ENCODE measurements at regions not wholly inside any gene's neighbourhood (a gene's known extent, or its start where the extent isn't known, plus 50 kb on each side); places are given as distances from the start of the nearest gene placed in this dataset.

- DNase-seq (ENCODE audit: low read depth) = no peak
These were observed 103.0 kb downstream of the EDN3 start for GRCh38 chr20:59403261-59403961.

- DNase-seq (ENCODE audit: low read depth) = no peak
These were observed 103.5 kb downstream of the EDN3 start for GRCh38 chr20:59403962-59404314.

GRCh38 chr20:59404749-59405148 lies 104.3 kb downstream of the EDN3 start:
- no peak for DNase-seq (ENCODE audit: low read depth)

DNA sequence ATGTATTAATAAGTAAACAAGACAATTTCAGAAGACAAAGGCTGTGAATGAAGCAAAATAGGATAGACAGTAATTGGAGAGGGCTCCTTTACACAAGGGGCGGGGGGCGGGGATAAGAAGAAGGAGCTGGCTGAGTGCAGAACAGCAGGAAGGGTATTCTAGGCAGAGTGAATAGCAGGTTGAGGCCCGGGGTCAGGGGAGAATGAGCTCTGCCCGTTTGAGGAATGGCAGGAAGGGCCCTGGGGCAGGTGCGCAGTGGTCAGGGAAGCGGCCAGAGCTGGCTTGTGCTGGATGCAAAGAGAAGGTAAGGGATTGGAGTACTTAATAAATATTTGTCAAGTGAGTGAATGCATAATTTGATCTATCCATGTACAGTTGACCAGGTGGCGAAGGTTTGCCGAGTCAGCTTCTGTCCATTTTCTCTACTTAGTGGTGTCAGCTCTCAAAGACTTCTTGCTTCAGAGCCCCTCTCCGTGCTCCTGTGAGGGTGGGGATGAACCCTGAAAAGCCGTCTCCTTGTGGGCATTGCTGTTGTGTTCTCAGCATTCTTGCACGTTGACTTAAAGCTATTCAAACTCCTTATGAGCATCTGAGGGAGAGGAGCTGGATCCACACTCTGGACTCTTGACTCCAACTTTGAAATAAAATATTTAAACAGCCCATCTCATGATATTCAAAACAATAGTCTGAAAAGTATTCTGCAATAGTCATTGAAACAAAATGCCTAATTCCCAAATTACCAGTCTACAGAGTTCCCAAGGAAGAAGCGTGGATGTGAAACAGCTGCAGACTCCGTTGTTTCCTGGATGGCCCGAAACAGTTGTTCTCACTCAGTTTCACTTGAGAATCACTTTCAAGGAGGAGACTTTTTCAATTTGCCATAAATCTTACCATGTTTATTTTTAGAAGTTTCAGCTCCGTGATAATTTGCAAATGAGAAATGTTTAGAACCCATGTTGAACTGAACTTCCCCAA lies 105.1 kb downstream of the EDN3 start:
- DNase-seq (ENCODE audit: low read depth) = no peak

- no peak for DNase-seq (ENCODE audit: low read depth)
These were observed 106.0 kb downstream of the EDN3 start for GRCh38 chr20:59406446-59406845.

DNA sequence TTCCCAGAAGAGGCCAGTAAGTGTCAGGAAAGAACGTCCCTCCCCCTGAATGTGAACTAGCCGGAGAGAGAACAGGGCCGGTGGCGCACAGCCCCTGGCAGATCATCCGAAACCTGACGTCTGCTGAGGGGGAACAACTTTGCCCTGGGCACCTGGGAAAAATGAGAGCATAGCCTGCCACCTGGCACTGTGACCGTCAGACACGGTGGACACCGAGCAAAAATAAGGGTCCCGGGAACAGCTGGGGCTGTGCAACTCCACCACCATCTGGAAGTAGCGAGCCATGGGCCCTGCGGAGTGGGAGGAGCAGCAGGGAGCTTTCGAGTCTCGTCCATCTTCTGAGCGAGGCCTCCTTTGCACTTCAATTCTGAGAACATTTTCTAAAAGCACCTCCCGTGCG lies 110.8 kb downstream of the EDN3 start:
- DNase-seq (ENCODE audit: low read depth) = no peak

GRCh38 chr20:59411589-59411988 lies 111.2 kb downstream of the EDN3 start:
- DNase-seq (ENCODE audit: low read depth) = no peak

DNA sequence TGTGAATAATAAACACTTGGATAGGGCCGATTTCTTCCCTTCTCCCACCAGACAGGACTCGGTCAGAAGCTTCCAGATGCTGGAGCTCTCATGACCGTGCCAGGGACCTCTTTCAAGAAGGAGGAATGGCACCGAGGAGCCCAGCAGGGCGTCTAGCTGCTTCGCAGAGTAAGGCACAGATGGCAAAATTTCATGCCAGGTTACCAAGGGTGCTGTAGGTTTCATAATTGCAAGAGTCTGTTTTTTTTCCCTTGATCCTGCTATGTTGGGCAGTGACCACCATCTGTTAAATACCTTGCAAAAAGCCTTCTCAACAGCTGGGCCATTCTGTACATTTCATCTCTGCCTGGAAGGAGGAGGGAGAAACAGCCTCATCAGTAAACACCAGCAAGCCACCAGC lies 111.8 kb downstream of the EDN3 start:
- no peak for DNase-seq (ENCODE audit: low read depth)

DNA sequence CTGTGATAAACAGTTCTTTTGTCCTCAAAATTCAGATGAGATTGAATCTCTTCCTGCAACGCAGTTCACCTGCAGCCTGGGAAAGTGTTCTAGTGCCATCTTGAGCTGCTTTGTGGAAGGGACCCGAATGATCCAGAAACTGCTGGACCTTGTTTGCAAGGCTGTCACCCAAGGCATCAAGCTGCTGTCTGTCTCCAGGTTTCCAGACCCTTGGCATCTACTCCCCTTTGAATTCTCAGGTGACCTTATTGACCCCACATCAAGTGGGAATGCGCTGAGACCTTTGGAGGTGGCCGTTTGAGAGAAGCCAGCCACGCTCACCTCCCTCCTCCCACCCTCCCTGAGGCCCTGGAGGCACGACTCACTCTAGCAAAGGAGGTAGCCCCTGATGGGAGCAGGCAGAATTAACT lies 112.5 kb downstream of the EDN3 start:
- no peak for DNase-seq (ENCODE audit: low read depth)

DNA sequence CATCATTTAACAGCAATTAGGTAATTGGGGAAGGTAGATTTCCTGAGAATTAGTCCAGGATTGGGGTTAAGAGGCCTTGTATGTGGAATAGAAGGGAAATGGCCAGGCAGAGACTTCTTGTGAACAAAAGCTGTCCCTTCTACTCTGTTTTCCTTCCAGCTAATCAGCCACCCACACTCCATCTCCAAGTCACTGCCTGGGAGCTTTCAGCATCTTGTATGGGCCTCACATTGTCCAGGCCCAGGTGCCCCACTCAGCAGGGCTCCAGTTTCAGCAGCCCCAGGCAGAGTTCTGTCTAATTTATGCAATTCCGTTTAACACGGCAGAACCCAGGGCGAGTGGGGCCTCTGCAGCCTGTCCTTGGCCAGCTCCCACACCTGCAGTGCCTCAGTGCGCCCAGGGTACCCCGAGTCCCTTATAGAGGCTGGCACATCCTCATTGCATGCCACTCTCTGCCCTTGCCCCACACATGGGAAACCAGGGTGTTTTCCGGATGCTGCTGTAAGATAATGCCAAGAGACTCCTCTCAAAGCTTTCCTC lies 113.0 kb downstream of the EDN3 start:
- DNase-seq (ENCODE audit: low read depth) = no peak

DNA sequence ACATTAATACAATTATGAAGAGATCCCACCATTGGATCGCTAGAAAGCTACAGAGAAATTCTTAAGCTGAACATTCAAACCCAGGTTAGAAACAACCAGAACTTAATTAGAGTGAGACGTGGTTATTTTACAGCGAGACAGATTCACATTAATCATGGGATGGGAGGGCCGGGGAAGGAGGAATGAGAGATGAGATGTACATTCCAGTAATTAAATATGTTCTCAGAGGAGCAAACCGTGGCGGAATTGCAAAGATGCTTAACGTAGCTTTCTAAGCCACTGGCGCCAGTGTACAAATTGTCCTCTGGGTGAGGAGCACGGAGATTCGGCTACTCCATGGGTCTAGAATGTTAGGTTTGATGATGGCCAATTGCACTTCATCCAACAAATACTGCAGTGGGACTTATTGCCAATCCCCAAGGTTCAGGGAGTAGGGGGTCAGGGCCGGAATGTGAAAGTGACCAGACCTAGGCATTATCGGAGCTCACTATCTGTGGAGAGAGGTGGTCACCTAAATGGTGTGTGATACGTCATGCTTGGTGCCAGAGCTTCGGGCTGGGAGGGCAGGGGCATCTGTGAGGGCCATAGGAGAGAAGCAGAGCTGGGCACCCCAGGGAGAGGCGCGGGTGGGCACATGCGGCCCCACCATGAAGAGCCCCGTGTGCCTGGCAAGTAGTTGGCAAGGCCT lies 114.7 kb downstream of the EDN3 start:
- no peak for DNase-seq (ENCODE audit: low read depth)

DNA sequence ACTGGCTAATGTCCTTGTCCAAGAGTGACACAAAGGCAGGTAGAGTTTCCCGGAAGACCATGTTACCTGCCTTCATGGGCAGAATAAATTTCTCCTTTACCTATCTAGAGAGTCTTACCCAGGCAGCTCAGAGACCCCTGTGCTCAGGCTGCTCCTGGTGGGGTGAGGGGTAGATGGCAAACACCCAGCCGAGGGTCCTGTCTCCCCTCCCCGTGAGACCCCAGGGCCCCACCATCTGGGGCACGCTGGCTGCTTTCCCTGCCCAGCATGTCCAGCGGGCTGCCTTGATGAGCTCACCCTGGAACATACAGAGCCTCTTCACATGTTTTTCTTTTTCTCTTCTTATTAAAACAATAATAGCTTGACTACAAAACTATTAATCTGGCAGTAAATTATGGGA lies 116.5 kb downstream of the EDN3 start:
- no peak for DNase-seq (ENCODE audit: low read depth)

GRCh38 chr20:59421089-59421488 lies 120.7 kb downstream of the EDN3 start:
- no peak for DNase-seq (ENCODE audit: low read depth)

DNA sequence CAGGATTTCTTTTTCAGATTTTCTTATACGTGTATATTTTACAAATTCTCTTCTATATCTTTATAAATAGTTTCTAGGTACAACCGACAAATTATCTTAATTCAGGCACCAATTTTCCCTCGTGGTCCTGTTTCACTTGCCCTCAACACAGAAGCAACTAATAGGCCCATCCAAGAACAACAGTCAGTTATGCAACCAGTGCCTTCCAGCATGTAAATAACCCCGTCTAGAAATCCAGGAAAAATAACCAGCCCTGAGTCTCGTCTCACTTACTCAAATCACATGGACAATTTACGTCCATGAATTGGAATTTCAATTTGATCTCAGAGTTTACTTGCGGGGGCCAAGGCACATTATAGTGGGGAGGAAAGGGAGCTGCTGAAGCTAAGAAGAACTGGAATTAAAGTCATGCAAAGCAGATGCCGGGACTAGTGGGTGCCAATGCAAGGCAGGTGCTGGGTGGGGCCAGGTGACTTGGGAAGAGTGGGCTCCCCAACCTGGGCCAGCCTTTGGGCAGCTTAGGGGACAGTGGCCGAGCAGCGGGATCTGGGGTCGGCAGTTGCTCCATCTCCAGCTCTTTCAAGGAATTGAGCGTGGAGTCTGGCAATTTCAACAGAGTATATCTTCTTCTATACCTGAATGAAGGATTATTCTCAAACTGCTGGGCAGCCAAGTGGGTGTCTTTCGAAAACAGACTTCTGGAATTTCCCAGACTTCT lies 121.7 kb downstream of the EDN3 start:
- no peak for DNase-seq (ENCODE audit: low read depth)

DNA sequence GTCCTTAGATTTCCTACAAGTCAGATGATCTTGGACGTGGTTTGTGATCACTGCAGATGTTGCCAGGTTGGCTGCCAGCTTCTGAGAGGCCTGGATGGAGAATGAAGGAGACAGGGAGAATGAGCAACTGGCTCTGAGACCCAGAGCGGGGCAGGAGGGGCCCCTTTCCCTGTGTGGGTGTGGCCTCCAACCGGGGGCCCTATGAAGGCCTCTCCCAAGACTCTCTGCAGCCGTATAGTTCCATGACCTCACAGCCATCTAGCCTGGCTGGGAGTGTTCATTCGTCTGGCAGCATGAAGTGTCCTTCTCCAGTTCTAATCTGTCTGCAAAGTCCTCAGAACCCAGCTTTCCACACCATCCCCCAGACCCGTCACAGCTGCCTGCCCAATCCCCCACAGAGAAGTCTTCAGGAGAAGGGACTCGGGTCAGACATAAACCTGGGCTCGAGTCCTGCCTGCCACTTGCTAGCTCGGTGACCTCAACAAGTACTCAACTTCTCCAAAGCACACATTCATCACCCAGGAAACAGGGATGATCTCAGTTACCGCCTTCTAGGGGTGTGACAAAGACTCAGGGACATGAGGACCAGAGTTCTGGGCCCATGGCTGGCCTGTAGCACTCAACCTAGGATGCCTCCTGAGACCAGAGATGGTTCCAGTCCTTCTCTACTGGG lies 122.6 kb downstream of the EDN3 start:
- DNase-seq (ENCODE audit: low read depth) = no peak

DNA sequence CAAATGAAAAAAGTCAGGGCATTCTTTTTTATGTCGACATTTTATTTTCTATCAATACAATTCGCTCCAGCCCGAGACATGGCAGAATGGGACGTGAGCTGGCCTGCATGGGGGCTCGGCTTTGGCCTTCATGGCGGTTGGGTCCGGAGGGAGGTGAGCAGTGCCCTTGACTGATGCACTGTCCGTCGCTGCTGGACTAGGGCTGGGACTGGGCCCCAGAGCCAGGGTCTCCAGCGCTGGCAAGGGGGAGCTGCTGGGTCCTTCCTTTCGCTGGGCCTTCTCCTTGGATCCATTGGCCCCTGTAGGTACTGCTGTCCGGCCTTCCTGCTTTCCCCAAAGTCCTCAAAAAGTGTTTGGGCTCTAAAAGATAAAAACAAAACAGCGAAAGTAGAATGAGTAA lies 124.6 kb downstream of the EDN3 start:
- DNase-seq (ENCODE audit: low read depth) = no peak

DNA sequence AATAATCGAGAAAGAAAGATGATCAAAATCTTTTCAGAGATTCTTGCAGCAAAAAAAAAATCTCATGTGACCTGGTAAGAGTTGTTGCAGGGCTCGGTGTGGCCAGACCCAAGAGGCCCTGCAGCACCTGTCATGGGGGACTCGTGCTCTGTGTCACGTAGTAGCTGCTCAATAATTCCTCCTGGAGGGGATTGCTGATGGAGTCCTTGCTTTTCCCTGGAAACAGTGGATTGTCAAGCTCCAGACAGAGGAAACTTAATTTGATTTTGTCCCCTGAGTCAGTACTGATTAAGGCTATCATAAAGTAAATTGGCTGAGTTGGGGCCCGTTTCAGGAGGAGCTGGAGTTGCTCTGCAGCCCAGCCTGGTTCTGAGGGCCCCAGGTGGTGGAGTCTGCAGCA lies 125.2 kb downstream of the EDN3 start:
- no peak for DNase-seq (ENCODE audit: low read depth)

- no peak for DNase-seq (ENCODE audit: low read depth)
These were observed 127.6 kb downstream of the EDN3 start for GRCh38 chr20:59428006-59428405.

GRCh38 chr20:59428441-59429205 lies 128.2 kb downstream of the EDN3 start:
- no peak for DNase-seq (ENCODE audit: low read depth)

GRCh38 chr20:59429396-59429795 lies 129.0 kb downstream of the EDN3 start:
- no peak for DNase-seq (ENCODE audit: low read depth)

DNA sequence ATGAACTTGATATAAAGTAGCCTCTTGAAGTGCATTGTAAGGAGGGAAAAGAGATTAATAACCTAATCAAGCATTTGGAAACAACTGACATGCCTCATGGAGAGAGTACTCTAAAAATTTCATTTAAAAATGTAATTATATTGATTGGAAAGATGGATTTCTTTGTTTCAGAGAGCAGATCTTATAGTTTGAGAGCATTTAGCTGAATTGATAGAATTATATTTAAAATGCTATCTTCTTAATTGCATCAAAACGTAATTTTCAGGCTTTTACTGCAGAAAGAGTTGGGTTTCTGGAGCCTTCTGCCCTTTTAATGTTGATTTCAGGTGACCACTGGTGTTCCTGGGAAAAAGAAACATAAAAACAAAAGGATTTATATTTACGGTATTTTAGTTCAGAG lies 130.6 kb downstream of the EDN3 start:
- DNase-seq (ENCODE audit: low read depth) = no peak
